Peyer's patch (tissue), 4 donors: ENCODE measurements at regions not wholly inside any gene's neighbourhood (a gene's known extent, or its start where the extent isn't known, plus 50 kb on each side); places are given as distances from the start of the nearest gene placed in this dataset.

ENCODE experiments used
- POLR2A ChIP-seq, 2 donors: fragments of 450-650 bp; IDR thresholded peaks; one replicate each; pipeline ENCODE4 v1.5.1; 2017; ENCODE audit warnings: antibody characterized with exemption in 2 of 2, mild to moderate bottlenecking in 2 of 2, moderate library complexity in 2 of 2
- TF ChIP-seq, protein P1 (sequence below), 6 experiments: fragments of 450-650 bp in 4 of 6; fragments of 200-600 bp in 2 of 6; sonication (generic) in 1 of 6; IDR thresholded peaks; one replicate each; pipeline ENCODE4 v1.5.1; 2017 to 2019; ENCODE audit warnings: antibody characterized with exemption in 6 of 6, mild to moderate bottlenecking in 3 of 6, moderate library complexity in 1 of 6

DNA sequence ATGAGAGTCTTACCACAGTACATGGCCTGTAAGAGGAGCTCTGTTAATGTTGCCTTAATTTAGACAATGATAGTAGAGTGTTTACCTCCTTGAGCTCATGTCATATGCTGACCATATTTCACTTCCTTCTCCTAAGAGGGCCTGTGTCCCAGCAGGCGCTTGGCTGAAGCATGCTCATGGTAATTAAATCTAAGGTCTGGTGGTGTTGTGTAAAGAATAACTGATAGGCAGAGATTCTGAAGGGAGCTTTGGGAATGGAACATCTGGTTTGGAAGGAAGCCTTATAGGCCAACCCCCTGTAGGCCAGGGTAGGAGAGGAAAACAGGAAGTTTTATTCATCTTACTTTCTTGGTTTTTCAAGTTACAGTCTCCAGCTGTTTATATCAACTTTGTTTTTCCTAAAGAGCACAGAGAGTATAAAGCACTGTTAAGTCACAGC lies 300.2 kb downstream of the USP46 start:
- TF ChIP-seq, protein P1, sequence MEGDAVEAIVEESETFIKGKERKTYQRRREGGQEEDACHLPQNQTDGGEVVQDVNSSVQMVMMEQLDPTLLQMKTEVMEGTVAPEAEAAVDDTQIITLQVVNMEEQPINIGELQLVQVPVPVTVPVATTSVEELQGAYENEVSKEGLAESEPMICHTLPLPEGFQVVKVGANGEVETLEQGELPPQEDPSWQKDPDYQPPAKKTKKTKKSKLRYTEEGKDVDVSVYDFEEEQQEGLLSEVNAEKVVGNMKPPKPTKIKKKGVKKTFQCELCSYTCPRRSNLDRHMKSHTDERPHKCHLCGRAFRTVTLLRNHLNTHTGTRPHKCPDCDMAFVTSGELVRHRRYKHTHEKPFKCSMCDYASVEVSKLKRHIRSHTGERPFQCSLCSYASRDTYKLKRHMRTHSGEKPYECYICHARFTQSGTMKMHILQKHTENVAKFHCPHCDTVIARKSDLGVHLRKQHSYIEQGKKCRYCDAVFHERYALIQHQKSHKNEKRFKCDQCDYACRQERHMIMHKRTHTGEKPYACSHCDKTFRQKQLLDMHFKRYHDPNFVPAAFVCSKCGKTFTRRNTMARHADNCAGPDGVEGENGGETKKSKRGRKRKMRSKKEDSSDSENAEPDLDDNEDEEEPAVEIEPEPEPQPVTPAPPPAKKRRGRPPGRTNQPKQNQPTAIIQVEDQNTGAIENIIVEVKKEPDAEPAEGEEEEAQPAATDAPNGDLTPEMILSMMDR (IDR thresholded peaks at IDR 0.05) = no peak
- no peak for TF ChIP-seq POLR2A (IDR thresholded peaks at IDR 0.05)
